A673 (cell line): ENCODE measurements at regions not wholly inside any gene's neighbourhood (a gene's known extent, or its start where the extent isn't known, plus 50 kb on each side); places are given as distances from the start of the nearest gene placed in this dataset.

Experiments used
- CTCF ChIP-seq: fragments of 300-800, 200-600 bp; sonication (generic); conservative IDR thresholded peaks from 2 replicates; pipeline ENCODE4 v1.5.1; 2017; ENCODE audit warnings: low read depth, mild to moderate bottlenecking, antibody characterized with exemption, low read length, moderate library complexity, mixed read lengths
- EZH2 ChIP-seq: fragments of 200-600 bp; sonication (generic); IDR thresholded peaks from 2 replicates; pipeline ENCODE4 v1.6.1; 2017; ENCODE audit warnings: borderline replicate concordance, low read depth, mild to moderate bottlenecking, mixed read lengths, antibody characterized with exemption, low read length; ENCODE audit not compliant: poor library complexity, severe bottlenecking

GRCh38 chr13:106407338-106407737 lies 128.1 kb downstream of the EFNB2 start:
- TF ChIP-seq CTCF (no peak), EZH2 (no peak)
